ENCODE measurements at regions not wholly inside any gene's neighbourhood (a gene's known extent, or its start where the extent isn't known, plus 50 kb on each side); places are given as distances from the start of the nearest gene placed in this dataset.

DNA sequence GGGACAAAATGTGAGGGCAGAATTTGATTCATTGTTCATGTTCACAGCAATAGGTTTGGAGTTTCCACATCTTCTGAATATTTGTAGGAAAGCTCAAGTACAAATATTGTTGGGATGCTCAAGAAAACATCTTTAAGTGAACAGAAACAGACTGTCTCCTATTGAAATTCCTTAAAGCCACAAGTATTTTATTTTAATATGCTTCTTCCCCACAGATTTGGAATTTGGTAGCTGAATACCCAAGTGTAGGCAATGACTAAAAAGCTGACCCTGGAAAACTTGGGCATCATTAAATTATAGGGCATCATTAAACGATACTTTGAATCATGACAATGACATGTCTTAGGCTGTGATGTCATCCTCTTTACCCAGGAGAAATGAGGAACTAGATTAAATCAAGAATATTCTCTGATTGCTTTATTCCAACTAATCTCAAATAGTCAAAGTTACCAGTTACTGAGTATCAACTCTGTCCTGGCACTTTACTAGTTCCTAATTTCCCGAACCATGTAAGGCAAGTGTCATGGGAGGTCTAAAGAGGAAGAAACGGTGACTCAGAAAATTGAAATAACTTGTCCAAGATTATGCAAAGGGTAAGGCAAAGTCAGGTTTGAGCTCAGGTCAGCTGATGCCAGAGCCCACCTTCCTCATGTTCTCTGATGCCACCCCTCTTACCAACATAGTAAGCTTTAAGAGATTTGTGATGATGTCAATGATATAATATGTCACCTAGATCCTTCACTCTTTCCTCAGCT lies 223.1 kb upstream of the LEF1 start:
- TF ChIP-seq EZH2 (IDR thresholded peaks at IDR 0.05; ENCODE audit: borderline replicate concordance, low read depth, low read length, severe bottlenecking), result no peak
- POLR2A ChIA-PET, result no interaction called here
- Histone ChIP-seq H3K9me1 (replicated peaks; ENCODE audit: control insufficient read depth, extremely low read depth, insufficient read depth, low read length) (no peaks in the 10 kb centered on the region), H3K4me1 (ENCODE audit: control insufficient read depth, extremely low read depth, insufficient read depth, low read length) (no peaks in the 10 kb centered on the region), H3K27me3 (ENCODE audit: control insufficient read depth in 2 of 2, insufficient read depth in 2 of 2, low read length in 2 of 2) (no peaks in the 10 kb centered on the region), H4K20me1 (replicated peaks; ENCODE audit: control insufficient read depth, extremely low read depth, insufficient read depth, low read length) (no peaks in the 10 kb centered on the region), H3K79me2 (ENCODE audit: control insufficient read depth, insufficient read depth, low read length) (no peaks in the 10 kb centered on the region), H3K9ac (replicated peaks; ENCODE audit: extremely low read depth, insufficient read depth, low read length) (no peak overlapping the region), H3K4me2 (ENCODE audit: insufficient read depth, low read length) (no peak overlapping the region), H3K4me3 (replicated peaks in 1 of 3; ENCODE audit: insufficient read depth in 1 of 3, low read depth in 1 of 3, low read length in 3 of 3) (no peak overlapping the region), H3K36me3 (ENCODE audit: control insufficient read depth in 2 of 2, extremely low read depth in 1 of 2, insufficient read depth in 2 of 2, low read length in 2 of 2) (no peaks in the 10 kb centered on the region), H2AFZ (ENCODE audit: low read depth, low read length) (no peak overlapping the region), H3K27ac (ENCODE audit: insufficient read depth, low read depth, low read length) (no peak overlapping the region), H3K9me3 (replicated peaks; ENCODE audit: control insufficient read depth, insufficient read depth, low read length) (no peaks in the 10 kb centered on the region)
- FAIRE-seq, result no peak
- no TSS peak for BruUV-seq (replicated peaks)
- CTCF ChIA-PET, result interaction anchor here (1.3 kb wide), 1 partner anchor 11 kb away, joined by 3 read pairs; no protein-coding TSS in a partner anchor
- dilution Hi-C loops (cut with MboI; ENCODE audit: extremely low pct_ligation_motif_present, low sequenced_read_pairs), result no loop called here
- intact Hi-C loops (cut with micrococcal nuclease), result no loop called here
- DNase-seq (ENCODE audit: low read depth, low spot score), result no peak

GRCh38 chr4:108385076-108385475 lies 216.3 kb upstream of the LEF1 start:
- TF ChIP-seq POLR2AphosphoS5 (IDR thresholded peaks at IDR 0.05; ENCODE audit: insufficient read depth, low read depth, low read length) (no peak), MYC (IDR thresholded peaks at IDR 0.05; ENCODE audit: low read depth, low read length) (no peak)
- no TSS peak for BruUV-seq (replicated peaks)
- H3K4me2 ChIP-seq (ENCODE audit: insufficient read depth, low read length), result no peak overlapping the region
- H3K4me1 ChIP-seq (ENCODE audit: control insufficient read depth, extremely low read depth, insufficient read depth, low read length), result no peaks in the 10 kb centered on the region
- no peak overlapping the region for H3K27ac ChIP-seq (ENCODE audit: insufficient read depth, low read depth, low read length)
- H3K79me2 ChIP-seq (ENCODE audit: control insufficient read depth, insufficient read depth, low read length), result no peaks in the 10 kb centered on the region
- H3K27me3 ChIP-seq (ENCODE audit: control insufficient read depth in 2 of 2, insufficient read depth in 2 of 2, low read length in 2 of 2), result no peaks in the 10 kb centered on the region
- H3K36me3 ChIP-seq (ENCODE audit: control insufficient read depth in 2 of 2, extremely low read depth in 1 of 2, insufficient read depth in 2 of 2, low read length in 2 of 2), result no peaks in the 10 kb centered on the region
- H4K20me1 ChIP-seq (replicated peaks; ENCODE audit: control insufficient read depth, extremely low read depth, insufficient read depth, low read length), result no peaks in the 10 kb centered on the region
- CTCF ChIA-PET, result no interaction called here
- H2AFZ ChIP-seq (ENCODE audit: low read depth, low read length), result no peak overlapping the region
- H3K9ac ChIP-seq (replicated peaks; ENCODE audit: extremely low read depth, insufficient read depth, low read length), result no peak overlapping the region
- dilution Hi-C loops (cut with MboI; ENCODE audit: extremely low pct_ligation_motif_present, low sequenced_read_pairs) (no loop called here), intact Hi-C loops (cut with micrococcal nuclease) (no loop called here)
- FAIRE-seq, result no peak
- H3K9me3 ChIP-seq (replicated peaks; ENCODE audit: control insufficient read depth, insufficient read depth, low read length), result no peaks in the 10 kb centered on the region
- DNase-seq (ENCODE audit: low read depth, low spot score), result no peak
- H3K4me3 ChIP-seq (replicated peaks in 1 of 3; ENCODE audit: insufficient read depth in 1 of 3, low read depth in 1 of 3, low read length in 3 of 3), result no peak overlapping the region
- H3K9me1 ChIP-seq (replicated peaks; ENCODE audit: control insufficient read depth, extremely low read depth, insufficient read depth, low read length), result no peaks in the 10 kb centered on the region
- POLR2A ChIA-PET, result no interaction called here

All from endothelial cell of umbilical vein (primary cell).